ENCODE measurements at regions not wholly inside any gene's neighbourhood (a gene's known extent, or its start where the extent isn't known, plus 50 kb on each side); places are given as distances from the start of the nearest gene placed in this dataset.

- TF ChIP-seq, protein P1, sequence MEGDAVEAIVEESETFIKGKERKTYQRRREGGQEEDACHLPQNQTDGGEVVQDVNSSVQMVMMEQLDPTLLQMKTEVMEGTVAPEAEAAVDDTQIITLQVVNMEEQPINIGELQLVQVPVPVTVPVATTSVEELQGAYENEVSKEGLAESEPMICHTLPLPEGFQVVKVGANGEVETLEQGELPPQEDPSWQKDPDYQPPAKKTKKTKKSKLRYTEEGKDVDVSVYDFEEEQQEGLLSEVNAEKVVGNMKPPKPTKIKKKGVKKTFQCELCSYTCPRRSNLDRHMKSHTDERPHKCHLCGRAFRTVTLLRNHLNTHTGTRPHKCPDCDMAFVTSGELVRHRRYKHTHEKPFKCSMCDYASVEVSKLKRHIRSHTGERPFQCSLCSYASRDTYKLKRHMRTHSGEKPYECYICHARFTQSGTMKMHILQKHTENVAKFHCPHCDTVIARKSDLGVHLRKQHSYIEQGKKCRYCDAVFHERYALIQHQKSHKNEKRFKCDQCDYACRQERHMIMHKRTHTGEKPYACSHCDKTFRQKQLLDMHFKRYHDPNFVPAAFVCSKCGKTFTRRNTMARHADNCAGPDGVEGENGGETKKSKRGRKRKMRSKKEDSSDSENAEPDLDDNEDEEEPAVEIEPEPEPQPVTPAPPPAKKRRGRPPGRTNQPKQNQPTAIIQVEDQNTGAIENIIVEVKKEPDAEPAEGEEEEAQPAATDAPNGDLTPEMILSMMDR (IDR thresholded peaks at IDR 0.05; ENCODE audit: borderline replicate concordance, extremely low read depth, low read length, poor library complexity, severe bottlenecking): no peak
- TF ChIP-seq EZH2 (IDR thresholded peaks at IDR 0.05; ENCODE audit: borderline replicate concordance, low read depth, low read length, severe bottlenecking): no peak
- DNase-seq: no peak
- no peak for ATAC-seq (ENCODE audit: insufficient read depth, low read depth)
- no peaks in the 10 kb centered on the region for H4K20me1 ChIP-seq (ENCODE audit: insufficient read depth, low read length)
- H2AFZ ChIP-seq (ENCODE audit: low read depth, low read length): no peak overlapping the region
- H3K79me2 ChIP-seq (ENCODE audit: insufficient read depth, low read length): no peaks in the 10 kb centered on the region
- H3K27me3 ChIP-seq (ENCODE audit: insufficient read depth, low read length, poor library complexity): no peaks in the 10 kb centered on the region
- H3K36me3 ChIP-seq (ENCODE audit: insufficient read depth, low read length): no peaks in the 10 kb centered on the region
- no peak overlapping the region for H3K27ac ChIP-seq (ENCODE audit: low read length)
- H3K4me3 ChIP-seq (ENCODE audit: low read depth in 1 of 2, low read length in 2 of 2): no peak overlapping the region
- no peak overlapping the region for H3K4me2 ChIP-seq (ENCODE audit: insufficient read depth, low read length)
- no peaks in the 10 kb centered on the region for H3K4me1 ChIP-seq (ENCODE audit: insufficient read depth, low read length)
- H3K9me3 ChIP-seq (ENCODE audit: insufficient read depth, low read length, severe bottlenecking): no peaks in the 10 kb centered on the region
- H3K9ac ChIP-seq (ENCODE audit: low read depth, low read length): no peak overlapping the region
Observed at GRCh38 chr15:81548365-81549130, 174.5 kb upstream of the TMC3 start.

DNA sequence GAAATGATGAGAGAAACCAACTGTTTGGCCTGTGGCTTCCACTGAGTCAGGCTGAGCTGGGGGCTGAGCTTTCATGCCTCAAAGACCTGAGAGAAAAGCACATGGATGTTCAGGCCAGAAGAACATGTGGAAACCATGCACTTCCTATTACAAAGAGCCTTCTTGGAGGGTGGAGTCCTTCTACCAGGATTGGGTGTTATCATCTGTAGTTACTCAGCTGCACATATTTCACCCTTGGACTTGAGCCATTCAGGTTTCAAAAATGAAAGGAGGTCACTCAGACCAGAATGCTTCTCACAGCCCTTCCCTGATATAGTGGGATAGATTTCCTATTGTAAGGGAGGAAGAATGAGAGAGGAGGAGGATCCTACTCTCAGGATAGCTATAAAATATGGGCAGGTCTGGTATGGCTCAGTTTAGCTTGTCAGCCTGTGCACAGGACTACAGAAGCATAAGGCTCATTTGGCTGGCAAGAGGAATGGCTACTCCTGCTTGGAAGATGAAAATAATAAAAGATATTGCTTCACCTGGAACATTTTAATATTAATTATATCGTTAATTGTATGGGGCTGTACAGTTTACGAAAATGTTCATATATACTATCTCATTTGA lies 173.6 kb upstream of the TMC3 start:
- H2AFZ ChIP-seq (ENCODE audit: low read depth, low read length): no peak overlapping the region
- H3K36me3 ChIP-seq (ENCODE audit: insufficient read depth, low read length): no peaks in the 10 kb centered on the region
- no peaks in the 10 kb centered on the region for H4K20me1 ChIP-seq (ENCODE audit: insufficient read depth, low read length)
- H3K4me2 ChIP-seq (ENCODE audit: insufficient read depth, low read length): no peak overlapping the region
- H3K9ac ChIP-seq (ENCODE audit: low read depth, low read length): no peak overlapping the region
- no peaks in the 10 kb centered on the region for H3K9me3 ChIP-seq (ENCODE audit: insufficient read depth, low read length, severe bottlenecking)
- no peaks in the 10 kb centered on the region for H3K4me1 ChIP-seq (ENCODE audit: insufficient read depth, low read length)
- H3K27ac ChIP-seq (ENCODE audit: low read length): no peak overlapping the region
- ATAC-seq (ENCODE audit: insufficient read depth, low read depth): no peak
- no peaks in the 10 kb centered on the region for H3K79me2 ChIP-seq (ENCODE audit: insufficient read depth, low read length)
- no peak for TF ChIP-seq EZH2 (IDR thresholded peaks at IDR 0.05; ENCODE audit: borderline replicate concordance, low read depth, low read length, severe bottlenecking)
- TF ChIP-seq, protein P1 (IDR thresholded peaks at IDR 0.05; ENCODE audit: borderline replicate concordance, extremely low read depth, low read length, poor library complexity, severe bottlenecking): no peak
- no peaks in the 10 kb centered on the region for H3K27me3 ChIP-seq (ENCODE audit: insufficient read depth, low read length, poor library complexity)
- no peak for DNase-seq
- no peak overlapping the region for H3K4me3 ChIP-seq (ENCODE audit: low read depth in 1 of 2, low read length in 2 of 2)

DNA sequence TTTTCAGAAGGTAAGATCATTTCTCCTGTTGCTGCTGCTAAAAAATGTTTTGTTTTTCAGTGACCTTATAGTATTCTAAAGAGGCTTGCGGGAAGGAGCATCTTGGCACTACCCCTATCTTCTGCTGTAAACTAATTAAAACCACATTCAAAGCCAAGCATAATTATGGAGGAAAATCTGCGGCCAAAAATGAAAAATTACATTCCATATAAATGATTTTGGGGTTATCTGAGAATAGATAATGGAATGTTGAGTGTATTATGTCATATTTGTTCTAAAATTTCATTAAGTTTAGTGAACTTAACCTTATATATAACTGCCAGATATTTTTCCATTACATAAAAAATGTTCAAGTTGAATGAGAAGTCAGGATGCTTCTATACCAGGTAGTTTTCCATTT lies 170.4 kb upstream of the TMC3 start:
- DNase-seq: no peak

More for the DNA sequence above, 170.4 kb upstream of the TMC3 start:
- Histone ChIP-seq H4K20me1 (ENCODE audit: insufficient read depth, low read length) (no peaks in the 10 kb centered on the region), H3K9ac (ENCODE audit: low read depth, low read length) (no peak overlapping the region), H3K9me3 (ENCODE audit: insufficient read depth, low read length, severe bottlenecking) (no peaks in the 10 kb centered on the region), H3K36me3 (ENCODE audit: insufficient read depth, low read length) (no peaks in the 10 kb centered on the region), H3K27me3 (ENCODE audit: insufficient read depth, low read length, poor library complexity) (no peaks in the 10 kb centered on the region), H3K4me1 (ENCODE audit: insufficient read depth, low read length) (no peaks in the 10 kb centered on the region), H3K79me2 (ENCODE audit: insufficient read depth, low read length) (no peaks in the 10 kb centered on the region), H3K27ac (ENCODE audit: low read length) (no peak overlapping the region), H3K4me3 (ENCODE audit: low read depth in 1 of 2, low read length in 2 of 2) (no peak overlapping the region), H3K4me2 (ENCODE audit: insufficient read depth, low read length) (no peak overlapping the region), H2AFZ (ENCODE audit: low read depth, low read length) (no peak overlapping the region)
- ATAC-seq (ENCODE audit: insufficient read depth, low read depth): no peak
- TF ChIP-seq, protein P1 (IDR thresholded peaks at IDR 0.05; ENCODE audit: borderline replicate concordance, extremely low read depth, low read length, poor library complexity, severe bottlenecking): no peak
- TF ChIP-seq EZH2 (IDR thresholded peaks at IDR 0.05; ENCODE audit: borderline replicate concordance, low read depth, low read length, severe bottlenecking): no peak

Measured in DND-41 (cell line).